HG02973 (cell line): ENCODE measurements at regions not wholly inside any gene's neighbourhood (a gene's known extent, or its start where the extent isn't known, plus 50 kb on each side); places are given as distances from the start of the nearest gene placed in this dataset.
"Not testable (repeated sequence)": the region's sequence is repeated elsewhere in the genome, so short reads cannot be mapped to it uniquely, and the experiment has no call there.

ENCODE experiments used
- ATAC-seq: cut with Tn5 transposase; IDR thresholded peaks from one replicate; pipeline ENCODE4 v1.9.1; 2021; ENCODE audit warnings: moderate library complexity; ENCODE audit not compliant: unreplicated experiment

GRCh38 chr4:131725521-131725920, 1423.6 kb upstream of the PCDH10 start:
- not testable (repeated sequence) for ATAC-seq

DNA sequence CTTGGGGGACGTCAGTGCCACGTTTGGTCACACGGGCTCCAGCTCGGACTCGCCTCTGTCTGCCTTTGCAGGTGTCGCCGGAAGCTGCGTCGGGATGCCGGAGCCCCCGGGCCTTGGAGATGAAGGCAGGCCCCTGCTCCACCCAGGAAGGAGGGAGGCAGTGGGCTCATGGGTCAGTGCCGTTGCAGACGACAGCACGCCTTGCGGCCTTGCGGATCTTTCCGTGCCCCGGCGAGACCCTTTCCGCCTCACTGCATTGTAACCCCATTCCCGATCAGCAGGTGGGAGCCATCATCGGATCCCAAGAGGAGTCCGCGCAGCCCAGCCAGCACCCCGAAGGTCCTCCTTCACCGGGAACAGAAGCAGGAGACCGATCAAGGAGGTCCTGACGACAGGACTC, 1422.2 kb upstream of the PCDH10 start:
- not testable (repeated sequence) for ATAC-seq

GRCh38 chr4:131727418-131727817, 1421.7 kb upstream of the PCDH10 start:
- ATAC-seq = not testable (repeated sequence)

GRCh38 chr4:131729205-131729604, 1419.9 kb upstream of the PCDH10 start:
- not testable (repeated sequence) for ATAC-seq

DNA sequence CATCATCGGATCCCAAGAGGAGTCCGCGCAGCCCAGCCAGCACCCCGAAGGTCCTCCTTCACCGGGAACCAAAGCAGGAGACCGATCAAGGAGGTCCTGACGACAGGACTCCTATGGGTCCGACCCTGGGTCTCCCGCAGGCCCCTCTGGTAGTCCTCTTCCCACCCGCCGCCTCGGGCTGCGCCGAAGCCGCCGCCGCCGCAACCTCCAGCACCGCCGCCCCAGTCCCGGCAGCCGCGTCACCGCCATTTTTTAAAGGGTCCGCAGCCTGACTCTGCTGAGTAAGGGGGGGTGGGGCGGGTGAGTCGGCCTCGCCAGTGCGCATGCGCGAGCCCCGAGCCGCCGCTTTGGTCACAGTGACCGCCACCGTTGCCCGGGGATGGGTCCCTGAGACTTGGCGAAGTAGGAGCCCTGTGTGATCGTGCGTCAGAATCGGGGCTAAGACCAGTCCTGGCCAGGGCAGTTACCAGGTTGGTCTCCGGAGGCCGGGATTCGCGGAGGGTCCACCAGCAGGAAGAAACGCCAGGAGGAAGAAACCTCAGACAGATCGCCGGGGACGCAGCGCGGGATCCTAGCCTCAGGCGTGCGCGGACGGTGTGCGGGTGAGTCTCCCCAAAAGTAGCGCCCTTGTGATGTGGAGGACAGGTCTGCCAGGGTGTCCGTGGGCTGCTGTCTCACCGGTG, 1419.2 kb upstream of the PCDH10 start:
- not testable (repeated sequence) for ATAC-seq

- not testable (repeated sequence) for ATAC-seq
Measured at GRCh38 chr4:131730574-131730973, 1418.5 kb upstream of the PCDH10 start.

DNA sequence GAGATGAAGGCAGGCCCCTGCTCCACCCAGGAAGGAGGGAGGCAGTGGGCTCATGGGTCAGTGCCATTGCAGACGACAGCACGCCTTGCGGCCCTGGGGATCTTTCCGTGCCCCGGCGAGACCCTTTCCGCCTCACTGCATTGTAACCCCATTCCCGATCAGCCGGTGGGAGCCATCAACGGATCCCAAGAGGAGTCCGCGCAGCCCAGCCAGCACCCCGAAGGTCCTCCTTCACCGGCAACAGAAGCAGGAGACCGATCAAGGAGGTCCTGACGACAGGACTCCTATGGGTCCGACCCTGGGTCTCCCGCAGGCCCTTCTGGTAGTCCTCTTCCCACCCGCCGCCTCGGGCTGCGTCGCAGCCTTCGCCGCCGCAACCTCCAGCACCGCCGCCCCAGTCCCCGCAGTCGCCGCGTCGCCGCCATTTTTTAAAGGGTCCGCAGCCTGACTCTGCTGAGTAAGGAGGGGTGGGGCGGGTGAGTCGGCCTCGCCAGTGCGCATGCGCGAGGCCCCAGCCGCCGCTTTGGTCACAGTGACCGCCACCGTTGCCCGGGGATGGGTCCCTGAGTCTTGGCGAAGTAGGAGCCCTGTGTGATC, 1417.0 kb upstream of the PCDH10 start:
- not testable (repeated sequence) for ATAC-seq

- ATAC-seq = not testable (repeated sequence)
Measured at GRCh38 chr4:131734321-131734720, 1414.8 kb upstream of the PCDH10 start.

- ATAC-seq = not testable (repeated sequence)
Measured at GRCh38 chr4:131734851-131735385, 1414.2 kb upstream of the PCDH10 start.

DNA sequence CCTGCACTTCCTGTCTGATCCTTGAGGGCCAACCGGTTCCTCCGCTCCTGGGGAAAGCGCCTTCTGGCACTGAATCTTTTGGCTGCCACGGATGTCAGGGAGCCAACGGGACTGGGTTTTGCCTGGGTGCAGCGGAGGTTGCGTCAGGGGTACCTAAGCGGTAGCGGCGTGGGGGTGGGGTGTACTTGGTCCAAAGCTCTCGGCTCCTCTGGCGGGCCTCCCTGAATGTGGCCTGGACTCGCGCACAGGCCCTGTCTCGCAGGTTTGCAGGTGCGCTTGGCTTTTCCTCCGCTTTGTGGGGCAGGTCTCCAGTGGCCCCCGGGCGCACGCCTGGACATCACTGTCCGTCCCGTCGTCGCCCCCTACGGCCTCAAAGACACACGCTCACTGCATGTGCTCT, 1410.1 kb upstream of the PCDH10 start:
- not testable (repeated sequence) for ATAC-seq

- not testable (repeated sequence) for ATAC-seq
Measured at GRCh38 chr4:131741836-131742235, 1407.3 kb upstream of the PCDH10 start.

- ATAC-seq = not testable (repeated sequence)
Measured at GRCh38 chr4:131742536-131743205, 1406.4 kb upstream of the PCDH10 start.

DNA sequence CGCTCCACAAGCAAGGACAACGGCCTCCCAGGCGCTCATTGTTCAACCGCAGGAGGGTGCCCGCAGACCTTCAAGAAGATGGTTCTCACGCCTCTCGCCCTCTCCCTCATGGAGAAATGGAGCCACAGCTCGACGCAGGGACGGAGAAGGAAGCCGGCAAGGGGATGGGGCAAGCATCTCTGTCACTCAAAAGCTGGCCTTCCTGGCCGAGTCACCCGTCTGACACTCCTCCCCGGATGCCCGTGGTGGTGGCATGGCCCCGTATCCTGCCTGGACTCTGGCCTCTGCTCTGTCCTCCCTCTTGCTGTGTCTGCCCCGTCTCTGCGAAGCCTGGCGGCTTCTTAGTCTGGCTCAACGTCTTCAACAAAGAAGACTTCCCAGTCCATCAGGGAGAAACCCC, 1405.7 kb upstream of the PCDH10 start:
- ATAC-seq = not testable (repeated sequence)

- ATAC-seq = not testable (repeated sequence)
Measured at GRCh38 chr4:131747203-131747602, 1401.9 kb upstream of the PCDH10 start.

GRCh38 chr4:131749224-131749623, 1399.9 kb upstream of the PCDH10 start:
- not testable (repeated sequence) for ATAC-seq

DNA sequence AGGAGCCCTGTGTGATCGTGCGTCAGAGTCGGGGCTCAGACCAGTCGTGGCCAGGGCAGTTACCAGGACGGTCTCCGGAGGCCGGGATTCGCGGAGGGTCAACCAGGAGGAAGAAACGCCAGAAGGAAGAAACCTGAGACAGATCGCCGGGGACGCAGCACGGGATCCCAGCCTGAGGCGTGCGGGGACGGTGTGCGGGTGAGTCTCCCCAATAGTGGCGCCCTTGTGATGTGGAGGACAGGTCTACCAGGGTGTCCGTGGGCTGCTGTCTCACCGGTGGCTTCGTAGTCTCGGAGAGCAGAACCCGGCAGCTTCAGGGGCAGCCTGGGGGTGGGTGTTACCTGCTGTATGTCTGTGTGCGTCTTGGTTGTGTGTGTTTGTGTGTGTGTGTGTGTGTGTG, 1399.1 kb upstream of the PCDH10 start:
- not testable (repeated sequence) for ATAC-seq

DNA sequence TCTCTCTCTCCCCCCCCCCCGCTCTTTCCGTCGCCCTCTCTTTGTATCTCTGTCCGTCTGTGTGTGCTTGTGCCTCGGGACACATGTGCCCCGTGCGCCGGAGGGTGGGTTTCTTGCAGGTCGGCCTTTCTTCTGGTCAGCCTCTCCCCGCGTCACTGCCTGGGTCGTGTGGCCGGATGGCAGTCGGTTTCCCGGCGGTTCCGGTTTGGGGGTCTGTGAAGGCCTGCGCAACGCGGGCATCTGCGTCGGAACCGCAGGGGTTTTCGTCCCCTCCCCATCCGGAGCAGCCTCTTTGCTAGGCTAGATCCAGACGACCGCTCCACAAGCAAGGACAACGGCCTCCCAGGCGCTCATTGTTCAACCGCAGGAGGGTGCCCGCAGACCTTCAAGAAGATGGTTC, 1398.6 kb upstream of the PCDH10 start:
- not testable (repeated sequence) for ATAC-seq

- ATAC-seq = not testable (repeated sequence)
Measured at GRCh38 chr4:131762234-131762633, 1386.9 kb upstream of the PCDH10 start.

DNA sequence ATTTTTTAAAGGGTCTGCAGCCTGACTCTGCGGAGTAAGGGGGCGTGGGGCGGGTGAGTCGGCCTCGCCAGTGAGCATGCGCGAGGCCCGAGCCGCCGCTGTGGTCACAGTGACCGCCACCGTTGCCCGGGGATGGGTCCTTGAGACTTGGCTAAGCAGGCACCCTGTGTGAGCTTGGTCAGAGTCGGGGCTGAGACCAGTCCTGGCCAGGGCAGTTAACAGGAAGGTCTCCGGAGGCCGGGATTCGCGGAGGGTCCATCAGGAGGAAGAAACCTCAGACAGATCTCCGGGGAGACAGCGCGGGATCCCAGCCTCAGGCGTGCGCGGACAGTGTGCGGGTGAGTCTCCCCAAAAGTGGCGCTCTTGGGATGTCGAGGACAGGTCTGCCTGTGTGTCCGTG, 1384.4 kb upstream of the PCDH10 start:
- ATAC-seq = no peak

DNA sequence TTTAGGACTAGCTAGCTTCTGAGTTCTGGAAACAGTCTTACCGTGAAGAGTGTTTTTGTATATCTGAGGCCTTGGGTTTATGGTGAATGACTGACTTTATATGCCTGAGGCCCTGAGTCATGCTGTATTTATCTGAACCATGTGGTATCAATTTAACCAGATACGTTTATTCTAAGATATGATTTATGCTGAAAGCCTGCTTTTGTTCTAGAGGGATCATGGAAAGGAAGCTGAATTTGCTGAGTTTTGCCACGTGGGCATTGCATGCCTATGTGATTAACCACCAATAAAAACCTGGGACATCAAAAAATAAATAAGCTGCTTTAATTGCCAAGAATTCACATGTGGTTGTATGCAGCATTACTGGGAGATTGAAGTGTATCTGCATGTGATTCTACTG, 1374.7 kb upstream of the PCDH10 start:
- not testable (repeated sequence) for ATAC-seq

- not testable (repeated sequence) for ATAC-seq
Measured at GRCh38 chr4:131810565-131810964, 1338.5 kb upstream of the PCDH10 start.
